ENCODE measurements at regions not wholly inside any gene's neighbourhood (a gene's known extent, or its start where the extent isn't known, plus 50 kb on each side); places are given as distances from the start of the nearest gene placed in this dataset.
A peak's percentile ranks its signal among the peaks of the same experiment; 100 is the strongest.

GRCh38 chr21:35229290-35229689 lies 180.2 kb upstream of the RUNX1 start:
- DNase-seq (ENCODE audit: low read depth in 2 of 2) = no peak

- no peak for DNase-seq (ENCODE audit: low read depth in 2 of 2)
Measured at GRCh38 chr21:35227786-35228185, 178.7 kb upstream of the RUNX1 start.

GRCh38 chr21:35226968-35227744 lies 178.1 kb upstream of the RUNX1 start:
- DNase-seq (ENCODE audit: low read depth in 2 of 2) = peak in 1 of 2 donors; percentile 30

- DNase-seq (ENCODE audit: low read depth in 2 of 2) = no peak
Measured at GRCh38 chr21:35226328-35226727, 177.2 kb upstream of the RUNX1 start.

GRCh38 chr21:35225573-35225972 lies 176.5 kb upstream of the RUNX1 start:
- no peak for DNase-seq (ENCODE audit: low read depth in 2 of 2)

GRCh38 chr21:35223480-35224156 lies 174.5 kb upstream of the RUNX1 start:
- no peak for DNase-seq (ENCODE audit: low read depth in 2 of 2)

- peak in 1 of 2 donors; percentile 41 for DNase-seq (ENCODE audit: low read depth in 2 of 2)
Measured at GRCh38 chr21:35222541-35222941, 173.4 kb upstream of the RUNX1 start.

GRCh38 chr21:35222021-35222420 lies 172.9 kb upstream of the RUNX1 start:
- DNase-seq (ENCODE audit: low read depth in 2 of 2) = no peak

GRCh38 chr21:35220301-35220700 lies 171.2 kb upstream of the RUNX1 start:
- no peak for DNase-seq (ENCODE audit: low read depth in 2 of 2)

- DNase-seq (ENCODE audit: low read depth in 2 of 2) = no peak
Measured at GRCh38 chr21:35219719-35220118, 170.6 kb upstream of the RUNX1 start.

- DNase-seq (ENCODE audit: low read depth in 2 of 2) = no peak
Measured at GRCh38 chr21:35219291-35219690, 170.2 kb upstream of the RUNX1 start.

- no peak for DNase-seq (ENCODE audit: low read depth in 2 of 2)
Measured at GRCh38 chr21:35217504-35218060, 168.5 kb upstream of the RUNX1 start.

GRCh38 chr21:35216996-35217395 lies 167.9 kb upstream of the RUNX1 start:
- no peak for DNase-seq (ENCODE audit: low read depth in 2 of 2)

GRCh38 chr21:35215870-35216269 lies 166.8 kb upstream of the RUNX1 start:
- DNase-seq (ENCODE audit: low read depth in 2 of 2) = no peak

GRCh38 chr21:35212393-35213127 lies 163.5 kb upstream of the RUNX1 start:
- no peak for DNase-seq (ENCODE audit: low read depth in 2 of 2)

GRCh38 chr21:35211782-35212181 lies 162.7 kb upstream of the RUNX1 start:
- DNase-seq (ENCODE audit: low read depth in 2 of 2) = no peak

- DNase-seq (ENCODE audit: low read depth in 2 of 2) = no peak
Measured at GRCh38 chr21:35210093-35210492, 161.0 kb upstream of the RUNX1 start.

- no peak for DNase-seq (ENCODE audit: low read depth in 2 of 2)
Measured at GRCh38 chr21:35208810-35209517, 159.9 kb upstream of the RUNX1 start.

- no peak for DNase-seq (ENCODE audit: low read depth in 2 of 2)
Measured at GRCh38 chr21:35208104-35208503, 159.0 kb upstream of the RUNX1 start.

- no peak for DNase-seq (ENCODE audit: low read depth in 2 of 2)
Measured at GRCh38 chr21:35207322-35207721, 158.2 kb upstream of the RUNX1 start.
